ENCODE measurements at regions not wholly inside any gene's neighbourhood (a gene's known extent, or its start where the extent isn't known, plus 50 kb on each side); places are given as distances from the start of the nearest gene placed in this dataset.

DNA sequence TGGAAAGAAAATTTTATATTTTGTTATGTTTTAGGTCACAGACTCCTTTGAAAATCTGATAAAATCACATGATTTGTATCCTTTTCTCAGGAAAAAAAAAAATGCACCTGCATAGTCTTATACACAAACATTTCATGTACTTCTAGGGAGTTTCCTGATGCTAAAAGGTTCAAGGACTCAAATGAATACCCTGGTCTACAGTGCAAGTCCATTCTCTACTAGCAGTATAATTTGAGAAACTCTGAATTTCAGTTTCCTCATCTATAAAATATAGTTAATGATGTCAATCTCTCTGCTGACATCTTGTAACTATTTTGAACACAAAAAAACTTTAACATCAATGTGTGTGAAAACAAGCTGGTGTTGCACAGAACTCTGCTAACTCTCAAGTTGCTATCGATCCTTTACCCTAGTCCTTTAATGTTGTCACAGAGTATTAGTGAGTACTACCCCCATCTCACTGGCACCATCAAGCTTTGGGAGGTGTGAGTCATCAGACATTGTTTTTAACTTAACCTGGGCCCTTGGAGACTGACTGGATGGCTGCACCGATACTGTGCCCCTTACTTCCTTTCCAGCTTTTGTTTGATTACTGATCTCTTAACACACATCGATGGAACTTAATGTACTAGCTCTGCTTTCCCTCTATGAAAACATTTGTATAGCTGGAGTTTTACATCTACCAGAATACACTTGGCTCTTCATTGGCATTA is 251.9 kb upstream of the SOX5 start:
- H3K4me3 ChIP-seq (ENCODE audit: low read depth, low read length) = no peak overlapping the region
- TF ChIP-seq, protein P1, sequence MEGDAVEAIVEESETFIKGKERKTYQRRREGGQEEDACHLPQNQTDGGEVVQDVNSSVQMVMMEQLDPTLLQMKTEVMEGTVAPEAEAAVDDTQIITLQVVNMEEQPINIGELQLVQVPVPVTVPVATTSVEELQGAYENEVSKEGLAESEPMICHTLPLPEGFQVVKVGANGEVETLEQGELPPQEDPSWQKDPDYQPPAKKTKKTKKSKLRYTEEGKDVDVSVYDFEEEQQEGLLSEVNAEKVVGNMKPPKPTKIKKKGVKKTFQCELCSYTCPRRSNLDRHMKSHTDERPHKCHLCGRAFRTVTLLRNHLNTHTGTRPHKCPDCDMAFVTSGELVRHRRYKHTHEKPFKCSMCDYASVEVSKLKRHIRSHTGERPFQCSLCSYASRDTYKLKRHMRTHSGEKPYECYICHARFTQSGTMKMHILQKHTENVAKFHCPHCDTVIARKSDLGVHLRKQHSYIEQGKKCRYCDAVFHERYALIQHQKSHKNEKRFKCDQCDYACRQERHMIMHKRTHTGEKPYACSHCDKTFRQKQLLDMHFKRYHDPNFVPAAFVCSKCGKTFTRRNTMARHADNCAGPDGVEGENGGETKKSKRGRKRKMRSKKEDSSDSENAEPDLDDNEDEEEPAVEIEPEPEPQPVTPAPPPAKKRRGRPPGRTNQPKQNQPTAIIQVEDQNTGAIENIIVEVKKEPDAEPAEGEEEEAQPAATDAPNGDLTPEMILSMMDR (IDR thresholded peaks at IDR 0.05; ENCODE audit: low read depth, low read length) = no peak

DNA sequence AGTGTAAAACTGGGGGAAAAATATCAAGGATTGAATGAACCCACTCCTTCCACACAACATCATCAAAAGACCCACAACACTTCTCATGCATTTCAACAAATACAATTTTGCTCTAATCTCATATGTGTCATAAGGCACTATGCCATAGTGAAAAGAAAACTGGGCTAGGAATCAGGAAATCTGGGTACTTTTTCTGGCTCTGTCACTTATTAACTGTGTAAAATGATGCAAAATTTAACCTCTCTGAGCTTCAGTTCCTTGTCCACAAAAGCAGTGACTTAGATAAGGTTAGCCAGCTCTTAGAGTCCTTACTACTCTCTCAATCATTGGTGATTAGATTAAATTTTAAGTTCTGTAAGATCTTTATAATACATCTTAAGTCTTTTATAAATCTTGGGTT is 250.5 kb upstream of the SOX5 start:
- TF ChIP-seq, protein P1 (IDR thresholded peaks at IDR 0.05; ENCODE audit: low read depth, low read length) = no peak
- H3K4me3 ChIP-seq (ENCODE audit: low read depth, low read length) = no peak overlapping the region

DNA sequence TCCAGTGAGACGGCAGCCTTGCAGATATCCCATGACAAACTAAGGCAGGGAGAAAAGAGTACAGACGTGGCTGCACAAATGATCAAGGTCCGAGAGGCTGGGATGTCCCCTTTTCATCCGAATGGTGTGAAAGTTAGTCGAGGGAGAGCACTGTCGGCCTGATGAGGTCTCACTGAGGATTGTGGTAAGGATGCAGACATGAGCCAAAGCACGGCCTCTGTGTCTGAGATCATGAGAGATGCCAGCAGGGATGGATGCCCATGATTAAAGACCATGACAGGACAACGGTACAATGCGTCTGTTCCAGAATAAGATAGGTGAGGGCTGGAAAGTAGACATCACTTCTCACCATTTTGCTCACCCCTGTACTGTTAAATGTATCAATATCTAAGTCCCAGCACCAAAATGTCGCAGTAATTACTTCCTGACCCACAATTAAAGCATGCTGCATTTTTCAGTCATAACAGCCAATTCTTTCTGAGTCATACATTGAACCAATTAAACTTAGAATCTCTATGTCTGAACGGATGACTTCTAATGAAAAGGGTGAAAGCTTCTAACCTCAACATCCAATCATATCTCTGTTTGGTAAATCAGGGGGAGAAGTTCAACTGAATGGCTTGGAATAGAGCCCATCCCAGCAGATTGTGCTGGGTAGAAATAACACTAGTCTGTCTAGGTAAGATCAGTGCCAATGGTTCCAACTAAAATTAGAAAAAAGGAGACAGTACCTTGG is 249.6 kb upstream of the SOX5 start:
- no peak overlapping the region for H3K4me3 ChIP-seq (ENCODE audit: low read depth, low read length)
- TF ChIP-seq, protein P1 (IDR thresholded peaks at IDR 0.05; ENCODE audit: low read depth, low read length) = no peak

DNA sequence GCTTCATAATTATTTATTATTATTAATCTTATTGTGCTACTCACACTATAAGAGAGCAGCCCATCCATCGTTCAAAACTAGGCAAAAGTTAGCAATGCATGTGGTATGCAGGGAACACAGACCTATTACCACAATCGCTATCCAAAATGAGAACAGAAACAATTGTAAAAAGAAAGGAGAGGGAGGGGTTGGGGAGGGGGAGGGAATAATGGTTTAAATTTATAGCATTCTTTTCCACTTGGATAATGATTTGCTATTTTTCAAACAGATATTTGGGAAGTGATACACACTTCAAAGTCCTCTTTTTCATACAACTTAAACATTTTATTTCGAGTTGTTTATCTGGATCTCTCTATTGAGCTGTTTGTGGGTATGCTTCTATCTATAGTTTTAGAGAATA is 248.6 kb upstream of the SOX5 start:
- TF ChIP-seq, protein P1 (IDR thresholded peaks at IDR 0.05; ENCODE audit: low read depth, low read length) = no peak
- peak overlapping the region; percentile 5; the same call in 1 of the 2 replicates for H3K4me3 ChIP-seq (ENCODE audit: low read depth, low read length)

DNA sequence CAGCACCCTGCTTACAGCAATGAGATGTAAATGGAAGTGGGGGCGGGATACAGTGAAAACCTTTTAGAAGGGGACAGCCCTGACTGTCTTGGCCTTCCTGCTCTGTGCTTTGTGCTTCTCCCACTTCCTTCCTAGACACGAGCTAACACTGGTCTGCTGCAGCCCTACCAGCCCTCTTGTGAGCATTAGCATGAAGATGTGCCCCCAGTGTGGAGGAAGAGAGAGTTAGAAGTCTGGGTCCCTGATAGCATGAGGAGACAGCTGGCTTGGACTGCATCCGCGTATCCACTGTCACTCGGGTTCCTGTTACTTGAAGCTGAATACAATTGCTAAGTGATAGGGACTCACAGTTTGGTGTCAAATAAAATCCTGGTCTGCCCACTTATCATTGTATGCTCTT is 248.1 kb upstream of the SOX5 start:
- TF ChIP-seq, protein P1 (IDR thresholded peaks at IDR 0.05; ENCODE audit: low read depth, low read length) = no peak
- no peak overlapping the region for H3K4me3 ChIP-seq (ENCODE audit: low read depth, low read length)

DNA sequence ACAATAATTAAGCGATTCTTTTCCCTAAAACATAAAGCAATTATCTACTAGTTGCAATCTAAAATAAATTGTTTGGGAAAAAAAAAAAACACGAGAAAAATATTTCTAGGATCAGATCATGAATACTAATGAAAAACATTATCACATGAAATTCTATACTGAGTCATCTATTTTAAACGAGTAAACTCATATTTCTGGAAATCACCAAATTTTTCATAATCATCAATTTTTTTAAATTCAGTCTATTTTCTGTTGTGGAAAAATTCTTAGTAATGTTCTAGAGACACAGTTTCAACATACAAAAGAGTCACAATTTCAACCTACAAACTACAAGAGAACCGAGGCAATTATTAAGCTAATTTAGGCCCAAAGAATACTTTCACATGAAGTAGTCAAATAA is 245.6 kb upstream of the SOX5 start:
- H3K4me3 ChIP-seq (ENCODE audit: low read depth, low read length) = no peak overlapping the region
- TF ChIP-seq, protein P1 (IDR thresholded peaks at IDR 0.05; ENCODE audit: low read depth, low read length) = no peak

DNA sequence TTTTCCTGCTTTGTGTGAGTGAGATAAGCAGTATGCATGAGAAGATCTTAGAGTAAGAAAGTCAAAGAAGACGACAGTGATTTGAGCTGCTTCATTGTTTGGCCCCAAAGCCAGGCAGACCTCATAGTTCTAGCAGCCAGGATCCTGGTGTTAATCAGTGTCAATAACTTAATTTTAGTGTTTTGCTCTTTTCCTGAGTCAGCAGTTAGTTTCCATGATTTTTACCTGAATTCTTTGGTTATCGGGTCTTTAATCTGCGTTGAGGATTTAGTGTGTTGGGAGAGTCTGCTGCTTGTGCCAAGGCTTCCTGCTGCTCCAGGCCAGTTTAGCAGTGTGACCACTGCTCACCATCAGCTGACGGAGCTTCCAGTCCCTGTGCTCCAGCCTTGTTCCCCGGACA is 241.6 kb upstream of the SOX5 start:
- TF ChIP-seq, protein P1 (IDR thresholded peaks at IDR 0.05; ENCODE audit: low read depth, low read length) = no peak

More for the DNA sequence above, 241.6 kb upstream of the SOX5 start:
- H3K4me3 ChIP-seq (ENCODE audit: low read depth, low read length) = no peak overlapping the region
